ENCODE measurements at regions not wholly inside any gene's neighbourhood (a gene's known extent, or its start where the extent isn't known, plus 50 kb on each side); places are given as distances from the start of the nearest gene placed in this dataset.

GRCh38 chr6:148105695-148106094 is 236.9 kb upstream of the SASH1 start:
- POLR2A ChIA-PET (ENCODE audit: partially characterized antibody), result no interaction called here
- TF ChIP-seq BACH1 (IDR thresholded peaks at IDR 0.05; ENCODE audit: low read length) (no peak), EP300 (IDR thresholded peaks at IDR 0.05; ENCODE audit: borderline replicate concordance in 1 of 2, low read depth in 2 of 2, low read length in 2 of 2) (no peak), KDM1A (IDR thresholded peaks at IDR 0.05; ENCODE audit: borderline replicate concordance, low read length) (no peak), RFX5 (IDR thresholded peaks at IDR 0.05; ENCODE audit: borderline replicate concordance, low read depth, low read length) (no peak), BRCA1 (IDR thresholded peaks at IDR 0.05; ENCODE audit: low read depth, low read length) (no peak), EGR1 (IDR thresholded peaks at IDR 0.05; ENCODE audit: borderline replicate concordance, low read depth, low read length) (no peak), FOSL1 (IDR thresholded peaks at IDR 0.05; ENCODE audit: insufficient read depth, low read depth, low read length) (no peak), NRF1 (IDR thresholded peaks at IDR 0.05; ENCODE audit: low read depth, low read length) (no peak), TBP (IDR thresholded peaks at IDR 0.05; ENCODE audit: low read depth, low read length) (no peak), CHD1 (IDR thresholded peaks at IDR 0.05; ENCODE audit: low read depth, low read length) (no peak), USF2 (IDR thresholded peaks at IDR 0.05; ENCODE audit: low read length) (no peak)
- TF ChIP-seq, protein P1, sequence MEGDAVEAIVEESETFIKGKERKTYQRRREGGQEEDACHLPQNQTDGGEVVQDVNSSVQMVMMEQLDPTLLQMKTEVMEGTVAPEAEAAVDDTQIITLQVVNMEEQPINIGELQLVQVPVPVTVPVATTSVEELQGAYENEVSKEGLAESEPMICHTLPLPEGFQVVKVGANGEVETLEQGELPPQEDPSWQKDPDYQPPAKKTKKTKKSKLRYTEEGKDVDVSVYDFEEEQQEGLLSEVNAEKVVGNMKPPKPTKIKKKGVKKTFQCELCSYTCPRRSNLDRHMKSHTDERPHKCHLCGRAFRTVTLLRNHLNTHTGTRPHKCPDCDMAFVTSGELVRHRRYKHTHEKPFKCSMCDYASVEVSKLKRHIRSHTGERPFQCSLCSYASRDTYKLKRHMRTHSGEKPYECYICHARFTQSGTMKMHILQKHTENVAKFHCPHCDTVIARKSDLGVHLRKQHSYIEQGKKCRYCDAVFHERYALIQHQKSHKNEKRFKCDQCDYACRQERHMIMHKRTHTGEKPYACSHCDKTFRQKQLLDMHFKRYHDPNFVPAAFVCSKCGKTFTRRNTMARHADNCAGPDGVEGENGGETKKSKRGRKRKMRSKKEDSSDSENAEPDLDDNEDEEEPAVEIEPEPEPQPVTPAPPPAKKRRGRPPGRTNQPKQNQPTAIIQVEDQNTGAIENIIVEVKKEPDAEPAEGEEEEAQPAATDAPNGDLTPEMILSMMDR (IDR thresholded peaks at IDR 0.05; ENCODE audit: control extremely low read depth in 1 of 3, insufficient read depth in 1 of 3, low read depth in 1 of 3, low read length in 3 of 3), result no peak

More at GRCh38 chr6:148105695-148106094, 236.9 kb upstream of the SASH1 start:
- H2AK5ac ChIP-seq (ENCODE audit: low read depth, low read length), result no peak overlapping the region
- no peaks in the 10 kb centered on the region for H3K9me3 ChIP-seq (ENCODE audit: insufficient read depth in 2 of 2, low read depth in 1 of 2, low read length in 1 of 2)
- no peak overlapping the region for H2BK120ac ChIP-seq (replicated peaks; ENCODE audit: low read depth, low read length)
- H3K23ac ChIP-seq (ENCODE audit: insufficient read length), result no peak overlapping the region
- no peaks in the 10 kb centered on the region for H3K23me2 ChIP-seq (ENCODE audit: low read depth, low read length)
- H2BK12ac ChIP-seq (ENCODE audit: low read depth, low read length), result no peak overlapping the region
- no peak overlapping the region for H3K18ac ChIP-seq (ENCODE audit: extremely low read depth, low read length)
- no peaks in the 10 kb centered on the region for H4K20me1 ChIP-seq (replicated peaks in 1 of 2; ENCODE audit: control insufficient read depth in 1 of 2, insufficient read depth in 2 of 2, low read length in 2 of 2)
- no peak overlapping the region for H3K56ac ChIP-seq (replicated peaks; ENCODE audit: insufficient read length, low read depth, low read length)
- H2BK5ac ChIP-seq (ENCODE audit: low read depth, low read length), result no peak overlapping the region
- H4K91ac ChIP-seq (replicated peaks; ENCODE audit: insufficient read length, low read length), result no peak overlapping the region
- CTCF ChIA-PET (ENCODE audit: partially characterized antibody), result interaction anchor here (0.6 to 0.8 kb wide), 2 partner anchors 315 to 1194 kb away, joined by 3 read pairs; no protein-coding TSS in a partner anchor
- no peaks in the 10 kb centered on the region for H3K27me3 ChIP-seq (replicated peaks in 1 of 4; ENCODE audit: control insufficient read depth in 3 of 4, extremely low read depth in 1 of 4, insufficient read depth in 3 of 4, low read length in 3 of 4)
- H3K27ac ChIP-seq (ENCODE audit: low read depth, low read length), result no peak overlapping the region
- H3K4ac ChIP-seq (replicated peaks; ENCODE audit: insufficient read length, low read depth, low read length), result no peak overlapping the region
- H3K14ac ChIP-seq (ENCODE audit: insufficient read length), result no peak overlapping the region
- no peak overlapping the region for H2AFZ ChIP-seq (ENCODE audit: low read length)
- no peaks in the 10 kb centered on the region for H3K4me1 ChIP-seq (replicated peaks in 1 of 4; ENCODE audit: control insufficient read depth in 3 of 4, insufficient read depth in 4 of 4, low read length in 3 of 4)
- H2BK15ac ChIP-seq (ENCODE audit: low read length), result no peak overlapping the region
- H3K4me3 ChIP-seq (ENCODE audit: extremely low read depth in 1 of 4, insufficient read depth in 2 of 4, low read depth in 3 of 4, low read length in 4 of 4), result no peak overlapping the region
- no peak overlapping the region for H4K5ac ChIP-seq (ENCODE audit: insufficient read length, low read depth, low read length)
- H4K8ac ChIP-seq (ENCODE audit: extremely low read depth, insufficient read depth, low read length), result no peak overlapping the region
- DNase-seq (ENCODE audit: low read depth in 1 of 2, low spot score in 2 of 2) (no peak), FAIRE-seq (no peak)
- H3K4me2 ChIP-seq (ENCODE audit: insufficient read depth in 1 of 2, low read depth in 2 of 2, low read length in 2 of 2), result no peak overlapping the region
- no peaks in the 10 kb centered on the region for H3K79me2 ChIP-seq (ENCODE audit: control insufficient read depth in 1 of 2, insufficient read depth in 2 of 2, low read length in 2 of 2)
- no peaks in the 10 kb centered on the region for H3K79me1 ChIP-seq (ENCODE audit: low read depth, low read length)
- 92% methylated on average over 1 of the region's 1 CpG; no CpG with 5 or more reads in 1 of the 2 experiments for WGBS, 2 experiments (ENCODE audit: extremely low coverage in 1 of 2, insufficient coverage in 1 of 2, insufficient read length in 1 of 2, insufficient replicate concordance in 2 of 2, low coverage in 1 of 2, low lambda C conversion rate in 2 of 2, missing lambda C conversion rate in 1 of 2)
- no peak overlapping the region for H2BK20ac ChIP-seq (ENCODE audit: low read length)
- H3K36me3 ChIP-seq (ENCODE audit: control insufficient read depth in 2 of 4, insufficient read depth in 4 of 4, low read length in 3 of 4), result no peaks in the 10 kb centered on the region
- no peak overlapping the region for H3K9ac ChIP-seq (replicated peaks in 1 of 4; ENCODE audit: extremely low read depth in 1 of 4, low read depth in 3 of 4, low read length in 3 of 4)

All from H1 (cell line).